HCT116 (cell line): ENCODE measurements at regions not wholly inside any gene's neighbourhood (a gene's known extent, or its start where the extent isn't known, plus 50 kb on each side); places are given as distances from the start of the nearest gene placed in this dataset.

Source experiments
- ATAC-seq: fragments of 200-7000 bp; cut with Tn5 transposase; 2 replicates; pipeline ENCODE4 v1.9.1; 2020; ENCODE audit warnings: mild to moderate bottlenecking, moderate library complexity
- BruUV-seq: library from RNA; stranded (reverse); fragments of 400-500 nt; replicated peaks from 2 replicates; lab custom pipeline; 2021; lab: Mats Ljungman, UMichigan
- CTCF ChIA-PET: fragments of 300-600 bp; sonication (Branson Sonifier 250); formaldehyde crosslinking; loops from one replicate; lab custom pipeline; 2021; ENCODE audit warnings: antibody characterized with exemption; lab: Charles Lee
- POLR2A ChIA-PET: fragments of 300-600, 350-600 bp; sonication (Branson Sonifier 250); formaldehyde crosslinking; loops from one replicate; lab custom pipeline; 2021; ENCODE audit warnings: antibody characterized with exemption; lab: Charles Lee
- RAD21 ChIA-PET, 2 experiments: fragments of 300-600 bp; sonication (Branson Sonifier 250); formaldehyde crosslinking; loops; one replicate each; lab custom pipeline; 2023; ENCODE audit warnings: low total read pairs in 2 of 2; ENCODE audit not compliant: uncharacterized antibody in 2 of 2, unreplicated experiment in 2 of 2, low non-redundant PET in 1 of 2; lab: Charles Lee
- DNase-seq: peaks from one replicate; pipeline ENCODE4 v3.0.0-alpha.2; 2010; ENCODE audit warnings: low read depth, low spot score
- H2AFZ ChIP-seq: fragments of 200-600 bp; shearing (Covaris generic), sonication (generic); 2 replicates; pipeline ENCODE4 v1.6.1; 2017; ENCODE audit warnings: low read depth, mixed run types, mixed read lengths, antibody characterized with exemption, low read length; ENCODE audit not compliant: poor library complexity, severe bottlenecking
- H3K27ac ChIP-seq: 2 replicates; pipeline ENCODE4 v1.5.1; 2012; ENCODE audit warnings: low read depth, low read length
- H3K27me3 ChIP-seq: fragments of 200-600 bp; sonication (generic); 2 replicates; pipeline ENCODE4 v1.6.1; 2016; ENCODE audit warnings: mixed run types, low read length, mixed read lengths; ENCODE audit not compliant: insufficient read depth
- H3K36me3 ChIP-seq, 2 experiments: fragments of 200-500 bp in 1 of 2; fragments of 200-600 bp in 1 of 2; sonication (Bioruptor generic) in 1 of 2; sonication (generic) in 1 of 2; 2 replicates each; pipeline versions ENCODE4 v1.5.1 to v1.6.1; 2014 to 2016; ENCODE audit warnings: low read length in 2 of 2, inconsistent platforms in 1 of 2, mixed read lengths in 1 of 2, mixed run types in 1 of 2; ENCODE audit not compliant: insufficient read depth in 2 of 2, control insufficient read depth in 1 of 2
- H3K4me1 ChIP-seq, 2 experiments: fragments of 200-600 bp in 1 of 2; sonication (generic) in 1 of 2; 2 replicates each; pipeline versions ENCODE4 v1.5.1 to v1.6.1; 2012 to 2017; ENCODE audit warnings: low read length in 2 of 2, inconsistent platforms in 1 of 2, mild to moderate bottlenecking in 1 of 2, mixed read lengths in 1 of 2, mixed run types in 1 of 2, moderate library complexity in 1 of 2; ENCODE audit not compliant: insufficient read depth in 2 of 2, control insufficient read depth in 1 of 2
- H3K4me2 ChIP-seq: fragments of 200-600 bp; sonication (generic); 2 replicates; pipeline ENCODE4 v1.6.1; 2017; ENCODE audit warnings: mixed run types, low read length, mixed read lengths
- H3K4me3 ChIP-seq, 2 experiments: fragments of 200-600 bp in 1 of 2; sonication (generic) in 1 of 2; replicated peaks in 1 of 2; 2 replicates each; pipeline ENCODE4 v1.5.1; 2011 to 2016; ENCODE audit warnings: low read length in 2 of 2, control low read depth in 1 of 2, low read depth in 1 of 2, mild to moderate bottlenecking in 1 of 2, mixed read lengths in 1 of 2, mixed run types in 1 of 2
- H3K79me2 ChIP-seq: fragments of 200-600 bp; sonication (generic); 2 replicates; pipeline ENCODE4 v1.6.1; 2017; ENCODE audit warnings: mild to moderate bottlenecking, mixed run types, low read length, moderate library complexity, mixed read lengths; ENCODE audit not compliant: insufficient read depth
- H3K9ac ChIP-seq: fragments of 200-600 bp; sonication (generic); 2 replicates; pipeline ENCODE4 v1.6.1; 2016; ENCODE audit warnings: low read length, mixed read lengths
- H3K9me2 ChIP-seq: fragments of 200-600 bp; sonication (generic), shearing (Covaris generic); 2 replicates; pipeline ENCODE4 v1.6.1; 2017; ENCODE audit warnings: mixed run types, mild to moderate bottlenecking, moderate library complexity; ENCODE audit not compliant: insufficient read depth
- H3K9me3 ChIP-seq, 2 experiments: fragments of 200-500 bp in 1 of 2; fragments of 200-600 bp in 1 of 2; sonication (Bioruptor generic) in 1 of 2; sonication (generic) in 1 of 2; 2 replicates each; pipeline ENCODE4 v1.6.1; 2014 to 2017; ENCODE audit warnings: low read length in 2 of 2, mixed read lengths in 2 of 2, inconsistent platforms in 1 of 2, low read depth in 1 of 2, mild to moderate bottlenecking in 1 of 2, mixed run types in 1 of 2, moderate library complexity in 1 of 2; ENCODE audit not compliant: control insufficient read depth in 1 of 2, insufficient read depth in 1 of 2
- H4K20me1 ChIP-seq: fragments of 200-600 bp; sonication (generic), shearing (Covaris generic); 2 replicates; pipeline ENCODE4 v1.6.1; 2017; ENCODE audit warnings: mixed run types, mild to moderate bottlenecking, moderate library complexity; ENCODE audit not compliant: insufficient read depth
- CBX3 ChIP-seq: IDR thresholded peaks from 2 replicates; pipeline ENCODE4 v1.6.1; 2012; ENCODE audit warnings: low read depth
- ELF1 ChIP-seq: IDR thresholded peaks from 2 replicates; pipeline ENCODE4 v1.6.1; 2012; ENCODE audit warnings: low read depth, borderline replicate concordance
- EZH2phosphoT487 ChIP-seq: fragments of 200-600 bp; IDR thresholded peaks from 2 replicates; pipeline ENCODE4 v1.6.1; 2018; ENCODE audit warnings: antibody characterized with exemption, borderline replicate concordance
- FOSL1 ChIP-seq: IDR thresholded peaks from 2 replicates; pipeline ENCODE4 v1.6.1; 2012; ENCODE audit warnings: low read depth
- POLR2A ChIP-seq: IDR thresholded peaks from 2 replicates; pipeline ENCODE4 v1.7.0; 2011; ENCODE audit warnings: borderline replicate concordance; ENCODE audit not compliant: insufficient read depth, insufficient read length; ENCODE audit errors: extremely low read depth
- POLR2AphosphoS5 ChIP-seq: IDR thresholded peaks from 2 replicates; pipeline ENCODE4 v1.6.1; 2011; ENCODE audit warnings: mild to moderate bottlenecking, low read depth, low read length, moderate library complexity
- RAD21 ChIP-seq: IDR thresholded peaks from 2 replicates; pipeline ENCODE4 v1.6.1; 2012; ENCODE audit warnings: low read depth, mild to moderate bottlenecking
- SIN3A ChIP-seq: IDR thresholded peaks from 2 replicates; pipeline ENCODE4 v1.6.1; 2012; ENCODE audit warnings: low read depth
- TCF7L2 ChIP-seq: IDR thresholded peaks from 2 replicates; pipeline ENCODE4 v1.7.0; 2011; ENCODE audit warnings: borderline replicate concordance, inconsistent platforms; ENCODE audit not compliant: insufficient read depth, insufficient read length; ENCODE audit errors: extremely low read depth
- YY1 ChIP-seq: IDR thresholded peaks from 2 replicates; pipeline ENCODE4 v1.6.1; 2011; ENCODE audit warnings: low read length, low read depth, moderate library complexity, mild to moderate bottlenecking; ENCODE audit not compliant: insufficient replicate concordance; ENCODE audit errors: extremely low read depth
- ZFX ChIP-seq: fragments of 450-650 bp; IDR thresholded peaks from 2 replicates; pipeline ENCODE4 v1.6.1; 2017
- ZNF274 ChIP-seq: fragments of 200-500 bp; sonication (Bioruptor generic); IDR thresholded peaks from 2 replicates; pipeline ENCODE4 v1.6.1; 2014; ENCODE audit warnings: mild to moderate bottlenecking, low read depth, low read length, inconsistent platforms
- intact Hi-C: fragments of 100-400 bp; cut with micrococcal nuclease; formaldehyde crosslinking; loops from 2 replicates; pipeline ENCODE4 v1.10.0; 2022

- intact Hi-C loops: no loop called here
- Histone ChIP-seq H3K4me3 (no peak overlapping the region), H3K36me3 (no peaks in the 10 kb centered on the region), H3K4me2 (no peak overlapping the region), H3K9ac (no peak overlapping the region), H2AFZ (no peak overlapping the region), H3K4me1 (no peaks in the 10 kb centered on the region), H3K79me2 (no peaks in the 10 kb centered on the region), H4K20me1 (no peaks in the 10 kb centered on the region), H3K9me3 (no peaks in the 10 kb centered on the region), H3K27ac (no peak overlapping the region), H3K27me3 (no peaks in the 10 kb centered on the region), H3K9me2 (no peaks in the 10 kb centered on the region)
- ChIA-PET RAD21 (no interaction called here), CTCF (no interaction called here), POLR2A (no interaction called here)
- ATAC-seq: no peak
- no TSS peak for BruUV-seq
- no peak for DNase-seq
- no peak for TF ChIP-seq RAD21
- no peak for TF ChIP-seq EZH2phosphoT487
- no peak for TF ChIP-seq POLR2AphosphoS5
- TF ChIP-seq ZNF274: no peak
- TF ChIP-seq CBX3: no peak
- no peak for TF ChIP-seq SIN3A
These were observed 176.6 kb upstream of the CDKN3 start for GRCh38 chr14:54220071-54220703.

DNA sequence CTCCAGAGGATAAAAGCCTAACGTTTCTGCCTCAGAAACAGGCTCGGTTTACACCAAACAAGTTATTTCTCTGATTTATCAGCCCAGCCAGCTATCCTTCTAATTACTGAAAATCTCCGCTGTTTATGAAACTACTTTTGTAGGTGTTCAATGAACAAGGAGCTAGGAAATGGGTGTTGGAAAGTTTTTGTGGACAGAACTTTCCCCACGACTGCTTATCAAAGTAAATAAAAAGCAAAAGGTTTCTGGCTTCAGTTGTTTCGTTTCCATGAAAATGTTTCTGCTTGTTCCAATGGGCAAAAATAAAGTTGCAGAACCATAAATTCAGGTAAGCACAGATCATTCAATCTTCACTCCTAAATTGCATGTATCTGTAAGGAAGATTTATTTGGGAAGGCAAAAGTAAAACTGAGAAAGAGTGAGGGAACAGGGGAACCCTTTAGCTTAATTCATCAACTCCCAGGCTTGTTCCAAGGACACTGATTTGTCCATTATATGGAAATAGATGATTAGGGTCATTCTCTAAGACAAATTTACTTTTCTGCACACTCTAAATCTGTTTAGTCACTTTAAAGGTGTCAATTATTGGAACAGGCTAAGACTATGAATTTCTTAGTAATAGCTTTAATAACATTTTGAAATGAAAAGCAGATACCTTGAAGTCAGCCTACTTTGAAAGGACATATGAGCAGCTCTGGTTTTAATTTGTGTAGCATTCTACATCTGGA is 175.9 kb upstream of the CDKN3 start:
- ATAC-seq (no peak), DNase-seq (no peak)
- Histone ChIP-seq H3K36me3 (no peaks in the 10 kb centered on the region), H3K27me3 (no peaks in the 10 kb centered on the region), H3K9ac (no peak overlapping the region), H2AFZ (no peak overlapping the region), H3K9me3 (no peaks in the 10 kb centered on the region), H3K4me1 (no peaks in the 10 kb centered on the region), H3K4me2 (no peak overlapping the region), H3K27ac (no peak overlapping the region), H3K9me2 (no peaks in the 10 kb centered on the region), H4K20me1 (no peaks in the 10 kb centered on the region), H3K4me3 (no peak overlapping the region), H3K79me2 (no peaks in the 10 kb centered on the region)
- no TSS peak for BruUV-seq
- POLR2A ChIA-PET: interaction anchor here (1.0 kb wide), 1 partner anchor 16 kb away, joined by 5 read pairs; no protein-coding TSS in a partner anchor
- RAD21 ChIA-PET: no interaction called here
- TF ChIP-seq ELF1: no peak
- no peak for TF ChIP-seq YY1
- TF ChIP-seq TCF7L2: no peak
- no peak for TF ChIP-seq RAD21
- TF ChIP-seq ZFX: no peak
- TF ChIP-seq EZH2phosphoT487: no peak
- TF ChIP-seq POLR2A: no peak
- TF ChIP-seq SIN3A: no peak
- TF ChIP-seq FOSL1: no peak
- intact Hi-C loops: no loop called here
- CTCF ChIA-PET: no interaction called here
